ENCODE measurements at regions not wholly inside any gene's neighbourhood (a gene's known extent, or its start where the extent isn't known, plus 50 kb on each side); places are given as distances from the start of the nearest gene placed in this dataset.
"Not testable (repeated sequence)": the region's sequence is repeated elsewhere in the genome, so short reads cannot be mapped to it uniquely, and the experiment has no call there.

- no peak for DNase-seq
Observed at GRCh38 chr9:71268871-71269635, 147.6 kb upstream of the TRPM3 start.

GRCh38 chr9:71263451-71263850 lies 142.0 kb upstream of the TRPM3 start:
- no peak for DNase-seq

GRCh38 chr9:71260419-71260818 lies 139.0 kb upstream of the TRPM3 start:
- not testable (repeated sequence) for DNase-seq

- DNase-seq, result no peak
Observed at GRCh38 chr9:71254592-71255277, 133.3 kb upstream of the TRPM3 start.

GRCh38 chr9:71253011-71253410 lies 131.6 kb upstream of the TRPM3 start:
- DNase-seq, result no peak

- peak in 1 of 3 experiments; percentile 33 for DNase-seq
Observed at GRCh38 chr9:71250581-71250980, 129.2 kb upstream of the TRPM3 start.

- peak; percentile 41 to 89 (median 75) for DNase-seq
Observed at GRCh38 chr9:71249729-71250317, 128.4 kb upstream of the TRPM3 start.

- no peak for DNase-seq
Observed at GRCh38 chr9:71245651-71246050, 124.2 kb upstream of the TRPM3 start.

- no peak for DNase-seq
Observed at GRCh38 chr9:71243951-71244350, 122.5 kb upstream of the TRPM3 start.

- no peak for DNase-seq
Observed at GRCh38 chr9:71242081-71242480, 120.7 kb upstream of the TRPM3 start.

GRCh38 chr9:71237051-71237450 lies 115.6 kb upstream of the TRPM3 start:
- no peak for DNase-seq

- no peak for DNase-seq
Observed at GRCh38 chr9:71233646-71234045, 112.2 kb upstream of the TRPM3 start.

GRCh38 chr9:71223953-71224538 lies 102.6 kb upstream of the TRPM3 start:
- peak in 1 of 3 experiments; percentile 25 for DNase-seq

- DNase-seq, result no peak
Observed at GRCh38 chr9:71218774-71219173, 97.4 kb upstream of the TRPM3 start.

- DNase-seq, result no peak
Observed at GRCh38 chr9:71213633-71214032, 92.2 kb upstream of the TRPM3 start.

- DNase-seq, result no peak
Observed at GRCh38 chr9:71210326-71210725, 88.9 kb upstream of the TRPM3 start.

- no peak for DNase-seq
Observed at GRCh38 chr9:71209890-71210289, 88.5 kb upstream of the TRPM3 start.

GRCh38 chr9:71202931-71203330 lies 81.5 kb upstream of the TRPM3 start:
- no peak for DNase-seq

- DNase-seq, result no peak
Observed at GRCh38 chr9:71191708-71192107, 70.3 kb upstream of the TRPM3 start.

- no peak for DNase-seq
Observed at GRCh38 chr9:71183251-71183650, 61.8 kb upstream of the TRPM3 start.

- peak in 2 of 3 experiments; percentile 38 to 42 for DNase-seq
Observed at GRCh38 chr9:71179183-71179582, 57.8 kb upstream of the TRPM3 start.

GRCh38 chr9:71177901-71178300 lies 56.5 kb upstream of the TRPM3 start:
- DNase-seq, result no peak

GRCh38 chr9:71171517-71171916 lies 50.1 kb upstream of the TRPM3 start:
- DNase-seq, result no peak

Measured in NCI-H1417 (cell line).